MV-4-11 (cell line): ENCODE measurements at regions not wholly inside any gene's neighbourhood (a gene's known extent, or its start where the extent isn't known, plus 50 kb on each side); places are given as distances from the start of the nearest gene placed in this dataset.

Experiments
- DNase-seq: peaks from one replicate; lab custom pipeline; 2025; lab: John Stamatoyannopoulos, UW

DNA sequence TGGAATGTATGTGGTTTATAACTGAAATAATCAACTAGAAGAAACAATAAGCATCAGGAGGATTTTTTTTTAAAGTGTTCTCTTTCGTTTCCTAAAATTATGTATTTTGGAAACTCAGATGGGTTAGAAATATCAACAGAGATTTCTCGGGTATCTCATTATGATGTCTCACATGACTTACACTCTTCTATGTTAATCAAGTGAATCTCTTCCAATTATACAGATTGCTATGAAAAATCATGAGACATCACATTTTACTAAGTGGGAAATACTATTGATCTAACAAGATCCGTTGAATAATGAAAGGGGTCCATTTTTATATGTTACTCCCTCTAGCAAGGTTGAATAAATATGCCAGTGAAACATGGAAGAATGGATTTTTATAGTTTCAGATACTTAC is 54.7 kb upstream of the NRIP1 start:
- DNase-seq = peak; percentile 16

DNA sequence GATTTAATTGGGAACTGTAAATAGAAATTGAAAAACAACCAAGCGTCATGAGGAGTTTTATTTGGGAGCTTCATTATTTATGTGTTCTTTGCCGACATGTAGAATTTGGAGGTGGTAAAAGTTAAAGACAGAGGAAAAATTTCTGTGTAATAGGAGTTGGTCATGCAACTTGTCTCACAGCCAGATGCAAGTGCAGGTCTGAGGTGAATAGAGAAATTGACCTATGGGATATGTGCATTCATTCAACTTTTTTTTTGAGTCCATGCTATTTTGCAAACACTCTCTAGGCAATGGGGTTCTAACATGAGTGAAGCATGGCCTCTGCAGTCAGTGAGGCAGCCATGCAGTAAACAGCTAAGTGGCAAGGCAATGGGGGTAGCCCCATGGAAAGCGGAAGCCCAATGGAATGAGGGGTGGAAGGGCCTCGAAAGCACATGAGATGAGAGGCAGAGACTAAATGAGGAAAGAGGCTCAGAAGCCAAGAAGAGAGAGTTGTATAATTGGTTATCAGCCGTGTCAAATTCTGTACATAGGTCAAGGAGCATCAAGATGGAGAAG is 56.4 kb upstream of the NRIP1 start:
- no peak for DNase-seq

DNA sequence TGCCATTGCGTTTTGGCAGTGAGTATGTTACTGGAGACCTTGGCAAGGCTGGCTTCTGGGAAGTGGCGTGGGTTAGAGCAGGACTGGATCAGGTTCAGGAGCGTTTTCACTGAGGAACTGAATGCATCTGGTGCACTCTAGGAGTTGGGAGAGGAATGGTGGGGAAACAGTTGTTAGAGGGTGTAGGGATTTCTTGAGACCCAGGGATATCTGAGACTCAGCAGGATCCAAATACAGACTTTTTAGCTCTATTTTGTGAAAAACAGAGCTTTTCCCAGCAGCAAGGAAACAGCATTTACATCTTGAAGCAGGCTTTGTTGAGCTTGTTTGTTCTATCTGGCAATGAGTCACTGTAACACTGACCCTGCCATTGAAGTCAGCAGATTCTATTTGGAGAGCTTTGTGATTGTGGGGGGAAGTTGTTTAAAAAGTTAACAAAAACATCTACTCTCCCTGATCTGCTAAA is 56.9 kb upstream of the NRIP1 start:
- no peak for DNase-seq

GRCh38 chr21:15122241-15122640 is 57.4 kb upstream of the NRIP1 start:
- DNase-seq = no peak

GRCh38 chr21:15124731-15125130 is 59.9 kb upstream of the NRIP1 start:
- DNase-seq = no peak

DNA sequence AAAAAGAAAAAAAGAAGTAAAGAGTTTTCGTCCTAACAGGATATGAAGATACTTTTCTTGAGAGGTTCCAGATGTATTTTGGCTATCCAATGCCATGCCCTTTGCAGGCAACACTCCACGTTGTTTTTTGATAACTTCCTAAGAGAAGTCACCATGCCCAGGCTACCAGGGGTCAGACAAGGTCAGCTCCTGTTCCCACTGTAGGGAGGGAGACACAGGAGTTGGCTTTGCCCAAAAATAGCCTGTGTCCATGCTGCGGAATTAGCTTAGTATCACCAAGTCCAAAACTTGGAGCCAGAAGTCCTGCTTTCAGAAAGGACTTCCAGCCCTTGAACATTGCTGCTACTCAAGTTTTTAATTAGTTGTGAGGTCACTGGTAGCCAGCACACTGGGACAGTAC is 62.1 kb upstream of the NRIP1 start:
- no peak for DNase-seq

DNA sequence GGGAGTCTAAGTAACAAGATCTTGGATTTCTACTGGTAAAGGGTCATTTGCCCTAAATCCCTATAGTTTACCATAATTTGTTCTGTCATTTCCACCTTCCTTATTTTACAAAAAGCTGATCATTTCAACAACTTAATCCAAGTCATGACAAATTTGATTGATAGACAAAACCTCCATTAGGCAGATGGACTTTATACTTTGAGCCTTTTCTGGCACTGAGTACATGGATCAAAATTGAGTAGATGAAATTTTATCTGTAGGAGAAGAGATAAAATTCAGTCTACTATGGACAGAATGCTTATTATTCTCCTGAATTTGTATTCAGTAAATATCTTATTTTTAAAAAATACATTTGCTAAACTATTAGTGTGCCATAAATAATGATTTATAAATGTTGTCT is 62.6 kb upstream of the NRIP1 start:
- DNase-seq = no peak

GRCh38 chr21:15128267-15128666 is 63.5 kb upstream of the NRIP1 start:
- DNase-seq = peak; percentile 49

- DNase-seq = peak; percentile 13
These were observed 63.9 kb upstream of the NRIP1 start for GRCh38 chr21:15128714-15129113.

- DNase-seq = no peak
These were observed 65.5 kb upstream of the NRIP1 start for GRCh38 chr21:15130326-15130725.

DNA sequence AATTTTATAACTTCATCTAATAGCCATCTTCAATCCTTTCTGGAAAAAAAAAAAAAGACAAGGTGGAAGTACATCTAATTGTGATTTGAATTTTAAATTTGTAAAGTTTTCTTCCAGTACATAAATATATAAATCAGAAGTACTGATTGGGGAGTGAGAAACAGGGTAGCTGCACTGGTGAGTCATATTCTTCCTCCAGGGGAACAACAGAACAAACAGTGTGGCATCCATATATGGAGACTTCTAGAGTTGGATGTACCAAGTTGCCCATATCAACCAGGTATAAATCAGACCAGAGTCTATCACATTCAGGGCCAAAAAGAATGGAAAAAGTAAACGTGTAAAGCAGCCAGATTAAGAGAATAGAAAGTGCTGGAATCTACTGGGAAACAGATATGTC is 66.0 kb upstream of the NRIP1 start:
- no peak for DNase-seq

- DNase-seq = no peak
These were observed 68.0 kb upstream of the NRIP1 start for GRCh38 chr21:15132781-15133180.

DNA sequence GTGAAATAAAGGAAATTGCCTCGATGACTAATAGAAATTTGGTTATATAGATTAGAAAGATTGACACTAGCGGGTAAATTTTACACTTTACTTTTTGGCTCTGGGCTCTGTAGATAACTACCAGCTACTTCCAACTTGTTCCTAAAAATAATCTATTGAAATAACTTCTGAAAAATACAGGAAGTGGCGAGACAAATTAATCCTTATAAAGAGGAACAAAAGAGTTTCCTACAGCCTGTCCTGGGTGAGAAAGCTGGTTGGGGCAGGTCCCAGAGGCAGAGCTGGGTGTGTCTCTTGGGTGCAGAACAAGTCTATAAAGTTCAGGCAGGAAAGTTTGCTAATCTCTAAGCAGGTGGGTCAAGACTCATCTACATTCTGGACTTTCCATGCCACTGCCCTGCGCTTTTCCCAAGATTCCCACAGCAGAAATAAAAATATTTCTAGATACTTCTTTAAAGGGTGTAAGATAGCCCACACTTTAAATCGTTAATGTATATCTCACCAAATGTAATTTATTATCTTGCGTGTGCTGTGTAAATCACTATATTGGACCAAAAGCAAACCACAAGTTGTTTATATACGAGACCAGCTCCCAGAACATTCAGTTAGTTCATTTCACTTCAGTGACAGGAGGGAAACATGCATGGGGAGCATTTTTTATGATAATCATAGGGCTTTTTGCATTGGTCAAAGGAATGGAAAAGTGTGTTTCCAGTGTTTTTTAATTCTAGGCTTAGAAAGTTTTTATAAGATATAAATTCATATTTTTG is 70.1 kb upstream of the NRIP1 start:
- DNase-seq = peak; percentile 74

- DNase-seq = no peak
These were observed 71.2 kb upstream of the NRIP1 start for GRCh38 chr21:15135867-15136629.

DNA sequence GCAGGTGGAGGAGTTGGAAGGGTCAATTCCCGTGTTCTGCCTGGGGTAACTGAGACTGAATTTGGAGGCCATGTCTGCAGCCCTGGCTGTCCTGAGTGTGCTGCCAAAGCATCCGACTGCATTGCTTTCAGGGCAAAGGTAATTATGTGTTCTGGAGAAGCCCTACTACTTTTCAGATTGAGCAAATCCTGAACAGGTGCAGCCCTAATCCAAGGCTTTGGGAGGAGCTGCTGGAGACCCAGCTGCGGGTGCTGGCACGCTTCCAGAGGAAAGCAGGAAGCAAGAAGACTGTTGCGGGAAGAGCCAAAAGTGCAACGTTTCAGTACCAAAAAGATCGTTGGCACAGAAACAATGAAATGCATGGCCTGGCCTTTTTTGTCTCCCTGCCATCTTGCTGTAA is 73.7 kb upstream of the NRIP1 start:
- peak; percentile 60 for DNase-seq

DNA sequence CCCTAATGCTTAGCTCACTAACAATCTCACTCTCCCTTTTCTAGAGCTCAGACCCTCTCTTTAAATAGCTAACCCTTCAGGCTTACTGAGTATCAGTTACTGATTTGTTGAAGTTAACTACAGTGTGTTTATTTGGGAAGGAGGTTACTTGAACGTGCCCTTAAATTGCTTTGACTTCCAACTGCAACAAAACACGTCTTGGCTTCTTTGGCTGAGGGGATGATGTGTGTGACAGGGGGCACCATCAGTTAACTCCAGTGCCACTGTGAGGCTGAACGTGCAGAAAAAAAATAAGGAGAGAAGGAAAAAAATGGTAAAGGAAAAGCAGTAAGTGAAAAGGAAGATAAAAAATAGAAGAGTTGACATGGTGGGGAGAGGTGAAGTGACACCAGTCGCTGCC is 75.1 kb upstream of the NRIP1 start:
- DNase-seq = no peak

GRCh38 chr21:15140321-15141019 is 75.7 kb upstream of the NRIP1 start:
- DNase-seq = peak; percentile 6

GRCh38 chr21:15141261-15141970 is 76.6 kb upstream of the NRIP1 start:
- peak; percentile 87 for DNase-seq

DNA sequence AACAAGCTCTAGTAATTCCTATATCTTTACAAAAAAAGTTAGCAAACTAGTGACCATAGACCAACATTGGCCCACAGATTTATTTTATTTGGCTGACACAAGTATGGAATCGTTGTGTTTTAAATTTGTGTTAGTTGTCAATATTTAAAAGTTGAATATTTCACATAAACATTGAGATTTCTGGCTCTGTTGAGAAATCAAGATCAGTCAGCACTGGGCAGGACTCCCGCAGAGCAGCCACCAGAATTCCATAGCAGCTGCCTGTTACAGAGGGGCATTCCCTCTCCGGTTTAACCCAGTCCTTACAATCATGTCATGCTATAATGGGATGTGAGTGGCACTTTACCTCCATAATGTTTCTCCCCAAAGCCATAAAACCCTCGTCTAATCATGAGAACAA is 79.2 kb upstream of the NRIP1 start:
- DNase-seq = no peak

- DNase-seq = no peak
These were observed 83.6 kb upstream of the NRIP1 start for GRCh38 chr21:15148437-15148836.

GRCh38 chr21:15149600-15150224 is 84.9 kb upstream of the NRIP1 start:
- DNase-seq = no peak
